PC-9 (cell line): ENCODE measurements at regions not wholly inside any gene's neighbourhood (a gene's known extent, or its start where the extent isn't known, plus 50 kb on each side); places are given as distances from the start of the nearest gene placed in this dataset.

Experiments
- EZH2 ChIP-seq: fragments of 200-600 bp; sonication (generic); IDR thresholded peaks from 2 replicates; pipeline ENCODE4 v1.8.0; 2017; ENCODE audit warnings: antibody characterized with exemption, low read depth
- TF ChIP-seq, protein P1 (sequence below): fragments of 200-600 bp; sonication (generic); conservative IDR thresholded peaks from 2 replicates; pipeline ENCODE4 v1.6.1; 2017; ENCODE audit warnings: mixed run types, antibody characterized with exemption, mild to moderate bottlenecking, moderate library complexity

DNA sequence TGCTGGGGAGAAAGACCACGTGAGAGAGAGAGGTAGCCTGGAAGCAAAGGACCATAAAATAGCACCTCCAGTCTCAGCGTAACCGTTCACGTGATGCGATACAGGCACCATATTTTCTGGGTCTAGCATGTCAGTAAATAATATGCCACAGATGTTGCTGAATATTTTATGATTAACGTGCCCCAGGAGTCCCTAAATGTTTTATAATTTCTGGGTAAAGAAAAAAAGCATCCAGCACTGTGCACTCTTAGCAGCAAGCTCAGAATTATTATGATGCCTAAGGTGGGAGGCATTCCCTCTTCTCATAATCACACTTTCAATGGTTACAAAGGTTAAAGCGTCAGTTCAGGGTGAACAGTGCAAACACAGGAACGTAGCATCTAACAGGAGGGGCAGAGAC lies 121.8 kb downstream of the CAVIN4 start:
- TF ChIP-seq, protein P1, sequence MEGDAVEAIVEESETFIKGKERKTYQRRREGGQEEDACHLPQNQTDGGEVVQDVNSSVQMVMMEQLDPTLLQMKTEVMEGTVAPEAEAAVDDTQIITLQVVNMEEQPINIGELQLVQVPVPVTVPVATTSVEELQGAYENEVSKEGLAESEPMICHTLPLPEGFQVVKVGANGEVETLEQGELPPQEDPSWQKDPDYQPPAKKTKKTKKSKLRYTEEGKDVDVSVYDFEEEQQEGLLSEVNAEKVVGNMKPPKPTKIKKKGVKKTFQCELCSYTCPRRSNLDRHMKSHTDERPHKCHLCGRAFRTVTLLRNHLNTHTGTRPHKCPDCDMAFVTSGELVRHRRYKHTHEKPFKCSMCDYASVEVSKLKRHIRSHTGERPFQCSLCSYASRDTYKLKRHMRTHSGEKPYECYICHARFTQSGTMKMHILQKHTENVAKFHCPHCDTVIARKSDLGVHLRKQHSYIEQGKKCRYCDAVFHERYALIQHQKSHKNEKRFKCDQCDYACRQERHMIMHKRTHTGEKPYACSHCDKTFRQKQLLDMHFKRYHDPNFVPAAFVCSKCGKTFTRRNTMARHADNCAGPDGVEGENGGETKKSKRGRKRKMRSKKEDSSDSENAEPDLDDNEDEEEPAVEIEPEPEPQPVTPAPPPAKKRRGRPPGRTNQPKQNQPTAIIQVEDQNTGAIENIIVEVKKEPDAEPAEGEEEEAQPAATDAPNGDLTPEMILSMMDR = no peak
- no peak for TF ChIP-seq EZH2
